ENCODE measurements at regions not wholly inside any gene's neighbourhood (a gene's known extent, or its start where the extent isn't known, plus 50 kb on each side); places are given as distances from the start of the nearest gene placed in this dataset.

DNA sequence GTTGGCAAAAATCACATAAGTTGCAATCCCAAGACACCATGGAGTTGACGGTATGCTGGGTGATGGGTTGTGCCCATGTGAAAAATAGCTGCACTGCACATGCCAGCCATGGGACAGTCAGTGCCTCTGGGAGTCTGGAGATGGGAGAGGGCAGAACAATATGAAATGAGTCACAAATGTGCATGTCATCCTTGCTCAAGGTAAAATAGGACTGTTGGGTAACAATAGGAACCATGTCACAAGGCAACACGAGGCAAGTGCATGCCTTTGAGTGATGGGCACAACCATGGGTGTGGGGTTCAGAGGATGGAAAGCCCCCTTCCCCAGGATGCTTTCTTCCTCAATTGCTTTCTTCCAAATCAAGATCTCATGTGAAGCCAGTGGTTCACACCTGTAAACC is 70.5 kb upstream of the PIM1 start:
- TF ChIP-seq, protein P1, sequence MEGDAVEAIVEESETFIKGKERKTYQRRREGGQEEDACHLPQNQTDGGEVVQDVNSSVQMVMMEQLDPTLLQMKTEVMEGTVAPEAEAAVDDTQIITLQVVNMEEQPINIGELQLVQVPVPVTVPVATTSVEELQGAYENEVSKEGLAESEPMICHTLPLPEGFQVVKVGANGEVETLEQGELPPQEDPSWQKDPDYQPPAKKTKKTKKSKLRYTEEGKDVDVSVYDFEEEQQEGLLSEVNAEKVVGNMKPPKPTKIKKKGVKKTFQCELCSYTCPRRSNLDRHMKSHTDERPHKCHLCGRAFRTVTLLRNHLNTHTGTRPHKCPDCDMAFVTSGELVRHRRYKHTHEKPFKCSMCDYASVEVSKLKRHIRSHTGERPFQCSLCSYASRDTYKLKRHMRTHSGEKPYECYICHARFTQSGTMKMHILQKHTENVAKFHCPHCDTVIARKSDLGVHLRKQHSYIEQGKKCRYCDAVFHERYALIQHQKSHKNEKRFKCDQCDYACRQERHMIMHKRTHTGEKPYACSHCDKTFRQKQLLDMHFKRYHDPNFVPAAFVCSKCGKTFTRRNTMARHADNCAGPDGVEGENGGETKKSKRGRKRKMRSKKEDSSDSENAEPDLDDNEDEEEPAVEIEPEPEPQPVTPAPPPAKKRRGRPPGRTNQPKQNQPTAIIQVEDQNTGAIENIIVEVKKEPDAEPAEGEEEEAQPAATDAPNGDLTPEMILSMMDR (IDR thresholded peaks at IDR 0.05) = no peak
- TF ChIP-seq POLR2A (IDR thresholded peaks at IDR 0.05) (no peak), EP300 (IDR thresholded peaks at IDR 0.05) (no peak)
